BLaER1 (cell line): ENCODE measurements at regions not wholly inside any gene's neighbourhood (a gene's known extent, or its start where the extent isn't known, plus 50 kb on each side); places are given as distances from the start of the nearest gene placed in this dataset.

Experiments
- H3K27ac ChIP-seq: shearing (Covaris generic); formaldehyde crosslinking; 2 replicates; pipeline ENCODE4 v1.8.1; 2022
- H3K27me3 ChIP-seq: shearing (Covaris generic); formaldehyde crosslinking; 2 replicates; pipeline ENCODE4 v1.8.1; 2022
- H3K36me3 ChIP-seq: shearing (Covaris generic); formaldehyde crosslinking; 2 replicates; pipeline ENCODE4 v1.8.1; 2022
- H3K4me1 ChIP-seq: shearing (Covaris generic); formaldehyde crosslinking; 2 replicates; pipeline ENCODE4 v1.8.1; 2022
- H3K4me2 ChIP-seq: shearing (Covaris generic); formaldehyde crosslinking; 2 replicates; pipeline ENCODE4 v1.8.1; 2022
- H3K4me3 ChIP-seq: shearing (Covaris generic); formaldehyde crosslinking; 2 replicates; pipeline ENCODE4 v1.8.1; 2022
- H3K9ac ChIP-seq: shearing (Covaris generic); formaldehyde crosslinking; 2 replicates; pipeline ENCODE4 v1.8.1; 2022
- H3K9me3 ChIP-seq: shearing (Covaris generic); formaldehyde crosslinking; 2 replicates; pipeline ENCODE4 v1.8.1; 2022
- H4K20me1 ChIP-seq: shearing (Covaris generic); formaldehyde crosslinking; 2 replicates; pipeline ENCODE4 v1.8.1; 2022
- Cebpa-rat ChIP-seq: shearing (Covaris generic); IDR thresholded peaks from 2 replicates; pipeline ENCODE4 v1.8.1; 2022

DNA sequence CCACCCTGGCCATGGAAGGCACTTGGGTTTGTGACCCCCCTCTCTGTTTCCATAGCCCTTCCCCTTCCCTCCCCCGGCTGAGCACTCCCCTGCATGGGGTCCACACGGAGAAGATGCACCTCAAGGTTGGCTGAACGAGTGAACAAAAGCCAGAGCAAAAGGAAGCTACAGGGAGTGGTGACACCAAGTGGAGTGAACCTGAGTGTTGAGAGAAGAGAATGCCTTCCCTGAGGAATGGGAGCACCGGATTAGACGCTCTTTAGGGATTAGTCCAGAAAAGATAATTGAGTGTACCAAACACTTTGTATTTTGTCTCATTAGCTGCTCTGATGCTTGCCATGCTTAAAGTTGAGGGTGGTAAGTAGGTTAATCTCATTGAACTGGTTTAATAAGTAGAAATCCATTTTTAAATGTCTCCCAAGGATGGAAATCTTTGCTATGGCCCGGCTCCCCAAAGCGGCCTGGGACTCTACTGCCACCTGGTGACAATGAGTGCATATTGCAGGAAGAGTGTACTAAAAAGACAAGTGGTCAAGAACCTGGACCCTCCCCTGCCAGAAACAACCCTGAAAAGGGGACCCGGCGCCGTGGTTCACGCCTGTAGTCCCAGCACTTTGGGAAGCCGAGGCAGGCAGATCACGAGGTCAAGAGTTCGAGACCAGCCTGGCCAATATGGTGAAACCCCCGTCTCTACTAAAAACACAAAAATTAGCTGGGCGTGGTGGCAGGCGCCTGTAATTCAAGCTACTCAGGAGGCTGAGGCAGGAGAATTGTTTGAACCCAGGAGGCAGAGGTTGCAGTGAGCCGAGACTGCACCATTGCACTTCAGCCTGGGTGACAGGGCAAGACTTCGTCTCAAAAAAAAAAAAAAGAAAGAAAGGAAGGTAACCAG, 150.6 kb upstream of the ZC3H12A start:
- no peaks in the 10 kb centered on the region for H3K4me1 ChIP-seq
- no peaks in the 10 kb centered on the region for H3K36me3 ChIP-seq
- no peak for TF ChIP-seq Cebpa-rat
- no peak overlapping the region for H3K4me3 ChIP-seq
- H4K20me1 ChIP-seq = no peaks in the 10 kb centered on the region
- H3K9ac ChIP-seq = no peak overlapping the region
- no peak overlapping the region for H3K27ac ChIP-seq
- no peaks in the 10 kb centered on the region for H3K27me3 ChIP-seq
- no peak overlapping the region for H3K4me2 ChIP-seq
- no peaks in the 10 kb centered on the region for H3K9me3 ChIP-seq

DNA sequence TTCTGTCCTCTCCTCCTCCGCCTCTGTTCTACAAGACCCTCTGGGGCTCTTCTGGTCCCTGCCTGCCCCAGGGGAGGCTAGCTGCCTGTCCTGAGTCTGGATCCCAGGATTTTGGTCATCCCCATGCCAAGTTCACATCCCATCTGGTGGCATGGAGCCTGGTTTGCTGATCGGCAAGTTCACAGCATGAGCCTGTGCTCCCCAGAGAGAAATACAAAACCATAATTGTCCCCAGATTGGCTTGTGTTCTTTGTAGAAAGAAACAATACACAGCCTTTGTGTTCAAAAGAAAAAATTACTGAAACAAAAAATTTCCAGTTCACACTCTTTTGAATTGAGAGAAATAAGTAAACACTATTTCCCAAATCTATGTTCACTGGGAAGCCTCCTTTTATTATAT, 149.4 kb upstream of the ZC3H12A start:
- H4K20me1 ChIP-seq = no peaks in the 10 kb centered on the region
- H3K4me1 ChIP-seq = no peaks in the 10 kb centered on the region
- H3K9ac ChIP-seq = no peak overlapping the region
- no peaks in the 10 kb centered on the region for H3K36me3 ChIP-seq
- no peaks in the 10 kb centered on the region for H3K9me3 ChIP-seq
- TF ChIP-seq Cebpa-rat = no peak
- no peaks in the 10 kb centered on the region for H3K27me3 ChIP-seq
- no peak overlapping the region for H3K4me3 ChIP-seq
- no peak overlapping the region for H3K4me2 ChIP-seq
- no peak overlapping the region for H3K27ac ChIP-seq

DNA sequence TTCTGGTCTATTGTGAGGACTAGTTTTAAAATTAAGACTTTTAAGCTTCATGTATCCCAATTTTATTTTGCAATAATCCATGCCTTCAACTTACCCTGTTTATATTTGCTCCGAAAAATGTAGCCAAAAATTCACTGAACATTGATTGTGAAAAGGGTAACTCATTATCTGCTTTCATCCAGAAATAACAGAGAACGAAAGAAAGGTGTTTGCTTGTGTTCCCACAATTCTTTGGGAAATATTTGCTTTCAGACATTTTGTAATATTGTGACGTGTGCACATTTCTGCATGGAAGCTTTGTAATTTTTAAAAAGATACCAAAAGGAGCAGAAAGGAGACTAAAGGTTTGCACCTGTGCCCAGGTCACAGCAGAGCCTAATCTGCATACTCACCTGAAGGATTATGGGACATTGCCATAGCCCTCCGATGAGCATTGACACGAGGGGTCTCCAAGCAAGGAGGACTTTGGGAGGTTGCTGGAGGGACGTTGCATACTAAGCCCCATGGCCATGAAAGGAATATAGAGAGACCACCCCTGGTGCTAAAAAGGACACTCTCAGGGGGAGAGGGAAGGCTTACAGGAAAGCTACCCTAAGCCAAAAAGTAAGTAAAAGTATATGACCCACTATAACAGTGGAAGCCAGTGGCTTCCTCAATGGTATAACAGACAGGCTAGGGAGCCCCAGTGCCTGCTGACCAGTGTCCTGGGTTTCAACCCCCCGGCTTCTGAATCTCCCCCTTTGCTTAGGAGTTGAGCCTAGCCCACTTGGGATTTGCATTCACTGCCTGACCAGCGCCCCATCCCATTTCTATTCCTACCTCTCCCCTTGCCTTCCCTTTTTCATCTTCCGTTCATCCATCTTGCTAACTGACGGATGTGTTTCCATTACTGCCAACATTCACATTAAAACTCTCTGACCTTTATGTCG, 148.6 kb upstream of the ZC3H12A start:
- Histone ChIP-seq H3K27ac (no peak overlapping the region), H3K9ac (no peak overlapping the region), H3K27me3 (no peaks in the 10 kb centered on the region), H4K20me1 (no peaks in the 10 kb centered on the region), H3K4me2 (no peak overlapping the region), H3K4me3 (no peak overlapping the region), H3K9me3 (no peaks in the 10 kb centered on the region), H3K4me1 (no peaks in the 10 kb centered on the region), H3K36me3 (no peaks in the 10 kb centered on the region)
- TF ChIP-seq Cebpa-rat = no peak

DNA sequence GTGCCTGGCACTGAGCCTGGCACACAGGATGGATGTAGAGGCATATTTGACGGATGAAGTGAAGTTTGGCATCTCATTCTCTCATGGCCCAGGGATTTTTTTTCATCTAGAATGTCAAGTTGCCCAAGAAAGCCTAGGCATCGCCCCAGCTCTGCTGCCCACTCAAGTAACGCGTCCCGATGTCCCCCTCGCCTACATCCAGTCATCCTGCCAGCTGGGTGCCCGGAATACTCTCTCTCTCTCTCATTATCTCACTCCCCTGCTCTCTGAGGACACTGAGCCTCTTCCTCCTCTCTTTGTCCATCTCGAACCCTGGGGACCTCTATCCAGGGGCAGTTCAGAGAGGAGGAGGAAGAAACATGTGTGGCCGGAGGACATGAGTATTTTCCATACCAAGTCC, 142.3 kb upstream of the ZC3H12A start:
- no peak for TF ChIP-seq Cebpa-rat
- no peak overlapping the region for H3K4me3 ChIP-seq
- no peaks in the 10 kb centered on the region for H3K27me3 ChIP-seq

DNA sequence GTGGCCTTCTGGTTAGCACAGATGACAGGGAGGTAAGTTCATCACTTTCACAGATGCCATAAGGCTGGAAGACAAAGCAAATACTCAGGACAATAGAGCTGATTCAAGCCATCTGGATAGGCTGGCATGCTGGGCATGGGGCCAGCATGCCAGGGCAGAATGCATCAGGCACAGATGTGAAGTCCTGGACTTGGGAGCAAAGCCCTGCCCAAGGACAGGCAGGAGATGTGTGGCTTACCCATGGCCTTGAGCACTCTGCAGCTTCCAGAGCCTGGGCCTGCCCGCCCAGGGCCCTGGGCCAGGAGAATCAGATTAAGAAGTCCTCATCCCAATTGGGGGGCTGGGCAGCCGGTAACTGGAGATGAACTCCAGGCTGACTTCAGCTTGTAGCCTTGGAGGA, 135.7 kb upstream of the ZC3H12A start:
- H3K27me3 ChIP-seq = no peaks in the 10 kb centered on the region
- no peak for TF ChIP-seq Cebpa-rat
- H4K20me1 ChIP-seq = no peaks in the 10 kb centered on the region
- no peak overlapping the region for H3K9ac ChIP-seq
- H3K27ac ChIP-seq = no peak overlapping the region
- no peak overlapping the region for H3K4me3 ChIP-seq
- no peak overlapping the region for H3K4me2 ChIP-seq
- no peaks in the 10 kb centered on the region for H3K36me3 ChIP-seq
- no peaks in the 10 kb centered on the region; the same call in 1 of the 2 replicates for H3K9me3 ChIP-seq
- no peaks in the 10 kb centered on the region for H3K4me1 ChIP-seq

More for the DNA sequence above, 142.3 kb upstream of the ZC3H12A start:
- no peak overlapping the region for H3K9ac ChIP-seq
- no peak overlapping the region for H3K4me2 ChIP-seq
- H3K27ac ChIP-seq = no peak overlapping the region
- H3K4me1 ChIP-seq = no peaks in the 10 kb centered on the region
- H3K9me3 ChIP-seq = no peaks in the 10 kb centered on the region; the same call in 1 of the 2 replicates
- no peaks in the 10 kb centered on the region for H4K20me1 ChIP-seq
- no peaks in the 10 kb centered on the region for H3K36me3 ChIP-seq

DNA sequence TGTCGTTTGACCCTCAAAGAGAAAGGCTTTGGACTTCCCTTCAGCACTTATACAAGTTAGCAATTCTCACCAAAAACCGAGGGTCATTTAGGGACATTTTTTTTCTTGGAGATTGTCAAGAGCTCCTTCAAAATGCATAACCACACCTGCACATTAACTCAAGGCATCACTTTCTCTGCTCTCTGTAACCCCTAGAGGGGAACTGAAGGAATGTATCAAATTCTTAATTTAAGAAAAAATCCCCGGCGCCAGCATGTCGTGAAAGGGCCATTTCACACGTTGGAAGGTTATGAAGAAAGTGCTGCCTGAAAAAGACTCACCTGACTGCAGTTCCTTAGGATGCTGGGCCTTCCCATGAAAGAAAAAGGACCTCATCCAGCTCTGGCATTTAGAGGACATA, 131.6 kb upstream of the ZC3H12A start:
- no peak overlapping the region for H3K4me2 ChIP-seq
- peaks cover 15% of the 10 kb centered on the region for H3K4me1 ChIP-seq
- no peak overlapping the region for H3K27ac ChIP-seq
- H3K9me3 ChIP-seq = no peaks in the 10 kb centered on the region
- H3K27me3 ChIP-seq = no peaks in the 10 kb centered on the region
- no peak overlapping the region for H3K4me3 ChIP-seq
- no peaks in the 10 kb centered on the region for H3K36me3 ChIP-seq
- no peak overlapping the region for H3K9ac ChIP-seq
- H4K20me1 ChIP-seq = no peaks in the 10 kb centered on the region
- no peak for TF ChIP-seq Cebpa-rat

DNA sequence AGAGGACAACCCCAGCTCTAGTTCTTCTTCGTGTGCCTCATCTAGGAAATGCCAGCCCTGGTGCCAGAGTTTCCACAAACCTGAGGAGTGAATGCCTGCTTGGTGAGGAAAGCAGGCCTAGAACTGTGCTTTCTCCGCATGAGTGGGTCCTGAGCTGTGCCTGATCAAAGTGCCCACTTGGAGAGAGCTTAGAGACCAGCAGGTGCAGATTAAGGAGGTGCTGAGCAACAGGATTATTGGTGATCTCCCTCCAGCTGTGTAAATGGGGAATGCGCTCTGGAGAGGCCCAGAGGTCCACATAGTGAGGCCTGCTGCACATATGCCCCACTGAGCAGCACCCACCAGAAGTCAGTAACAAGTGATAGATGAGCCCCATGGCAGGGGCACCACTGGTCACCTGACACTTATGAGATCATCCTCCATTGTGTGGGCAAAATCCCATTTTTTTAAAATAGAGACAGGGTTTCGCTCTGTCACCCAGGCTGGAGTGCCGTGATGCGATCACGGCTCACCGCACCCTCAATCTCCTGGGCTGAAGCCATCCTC, 127.2 kb upstream of the ZC3H12A start:
- TF ChIP-seq Cebpa-rat = no peak

DNA sequence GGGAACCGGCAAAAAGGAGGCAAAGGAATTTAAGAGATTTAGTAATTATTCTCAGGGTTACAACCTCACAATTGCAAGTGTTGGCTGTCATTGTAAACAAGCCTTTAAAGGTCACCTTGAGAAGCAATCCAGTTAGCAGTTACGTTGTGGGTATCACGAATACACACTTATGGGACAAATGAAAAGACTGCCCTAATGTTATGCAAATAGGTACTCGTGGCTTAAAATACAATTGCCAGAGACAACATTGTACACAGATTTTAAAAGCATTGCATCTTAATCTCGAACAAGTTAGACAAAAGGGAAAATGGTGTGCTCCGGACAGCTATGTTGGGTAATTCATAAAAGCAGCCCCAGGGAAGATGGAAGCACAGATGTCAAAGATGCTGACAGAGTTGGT, 120.5 kb upstream of the ZC3H12A start:
- H3K9ac ChIP-seq = no peak overlapping the region
- no peaks in the 10 kb centered on the region for H3K36me3 ChIP-seq
- no peak overlapping the region for H3K4me3 ChIP-seq
- no peak for TF ChIP-seq Cebpa-rat
- H3K4me2 ChIP-seq = no peak overlapping the region
- no peaks in the 10 kb centered on the region for H3K4me1 ChIP-seq
- H3K27ac ChIP-seq = no peak overlapping the region
- H3K27me3 ChIP-seq = no peaks in the 10 kb centered on the region
- no peaks in the 10 kb centered on the region for H4K20me1 ChIP-seq
- H3K9me3 ChIP-seq = no peaks in the 10 kb centered on the region

More for the DNA sequence above, 127.2 kb upstream of the ZC3H12A start:
- Histone ChIP-seq H3K4me2 (peak overlapping the region; percentile 59), H4K20me1 (no peaks in the 10 kb centered on the region), H3K27ac (no peak overlapping the region), H3K9ac (no peak overlapping the region), H3K4me1 (peaks cover 18% of the 10 kb centered on the region), H3K4me3 (no peak overlapping the region), H3K36me3 (no peaks in the 10 kb centered on the region), H3K27me3 (no peaks in the 10 kb centered on the region), H3K9me3 (no peaks in the 10 kb centered on the region)

DNA sequence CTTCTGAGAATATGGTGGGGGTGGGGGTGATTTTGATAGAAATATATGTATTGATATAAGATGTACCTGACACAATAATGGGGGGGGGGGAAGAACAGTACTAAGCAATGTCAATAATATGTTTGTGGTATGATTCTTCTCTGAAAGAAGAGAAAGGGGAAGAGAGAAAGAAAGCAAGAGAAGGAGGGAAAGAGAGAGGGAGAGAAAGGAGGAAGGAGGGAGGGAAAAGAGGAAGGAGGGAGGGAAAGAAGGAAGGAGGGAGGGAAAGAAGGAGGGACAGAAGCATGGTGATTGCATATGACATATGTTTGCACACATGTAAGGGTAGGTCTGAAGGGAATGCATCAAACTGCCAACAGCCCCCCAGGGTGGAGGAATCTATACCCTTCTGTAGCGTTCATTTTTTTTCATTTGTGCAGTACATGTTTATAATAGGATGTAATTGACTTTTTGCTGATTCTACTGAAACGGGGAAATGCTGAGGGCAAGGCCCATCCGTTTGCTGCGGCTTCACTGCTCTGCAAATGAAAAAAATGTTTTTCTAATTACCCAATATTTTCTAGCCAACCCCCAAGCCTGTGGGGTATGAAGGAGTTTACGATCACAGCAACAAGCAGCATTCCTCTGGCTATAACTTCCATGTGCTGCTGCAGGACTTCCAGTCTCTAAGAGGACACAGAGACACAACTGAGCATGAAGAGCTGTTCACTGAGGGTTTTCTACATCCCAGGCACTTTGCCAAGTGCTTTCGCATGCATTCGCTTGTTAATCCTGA, 119.3 kb upstream of the ZC3H12A start:
- no peak for TF ChIP-seq Cebpa-rat
- Histone ChIP-seq H3K27me3 (no peaks in the 10 kb centered on the region), H3K4me2 (no peak overlapping the region), H3K27ac (no peak overlapping the region), H3K36me3 (no peaks in the 10 kb centered on the region), H3K4me3 (no peak overlapping the region), H4K20me1 (no peaks in the 10 kb centered on the region), H3K4me1 (no peaks in the 10 kb centered on the region), H3K9me3 (no peaks in the 10 kb centered on the region), H3K9ac (no peak overlapping the region)
